ENCODE measurements at regions not wholly inside any gene's neighbourhood (a gene's known extent, or its start where the extent isn't known, plus 50 kb on each side); places are given as distances from the start of the nearest gene placed in this dataset.
A peak's percentile ranks its signal among the peaks of the same experiment; 100 is the strongest.

- peak in 1 of 2 donors; percentile 43 for DNase-seq (ENCODE audit: low read depth in 2 of 2)
Observed at GRCh38 chr7:130896051-130896881, 162.3 kb upstream of the KLF14 start.

GRCh38 chr7:130896898-130897514, 163.0 kb upstream of the KLF14 start:
- peak; percentile 83 to 93 for DNase-seq (ENCODE audit: low read depth in 2 of 2)

GRCh38 chr7:130897515-130898419, 163.8 kb upstream of the KLF14 start:
- no peak for DNase-seq (ENCODE audit: low read depth in 2 of 2)

GRCh38 chr7:130899071-130899560, 165.1 kb upstream of the KLF14 start:
- DNase-seq (ENCODE audit: low read depth in 2 of 2) = no peak

GRCh38 chr7:130899638-130900401, 165.8 kb upstream of the KLF14 start:
- no peak for DNase-seq (ENCODE audit: low read depth in 2 of 2)

- no peak for DNase-seq (ENCODE audit: low read depth in 2 of 2)
Observed at GRCh38 chr7:130900471-130901076, 166.6 kb upstream of the KLF14 start.

GRCh38 chr7:130901209-130901783, 167.3 kb upstream of the KLF14 start:
- peak; percentile 54 to 64 for DNase-seq (ENCODE audit: low read depth in 2 of 2)

GRCh38 chr7:130902755-130903357, 168.8 kb upstream of the KLF14 start:
- no peak for DNase-seq (ENCODE audit: low read depth in 2 of 2)

- DNase-seq (ENCODE audit: low read depth in 2 of 2) = peak; percentile 95 to 96
Observed at GRCh38 chr7:130903358-130903974, 169.5 kb upstream of the KLF14 start.

GRCh38 chr7:130904031-130904757, 170.2 kb upstream of the KLF14 start:
- DNase-seq (ENCODE audit: low read depth in 2 of 2) = peak; percentile 85 to 97

- DNase-seq (ENCODE audit: low read depth in 2 of 2) = no peak
Observed at GRCh38 chr7:130904792-130905191, 170.8 kb upstream of the KLF14 start.

GRCh38 chr7:130906575-130906974, 172.6 kb upstream of the KLF14 start:
- no peak for DNase-seq (ENCODE audit: low read depth in 2 of 2)

GRCh38 chr7:130907439-130907838, 173.4 kb upstream of the KLF14 start:
- DNase-seq (ENCODE audit: low read depth in 2 of 2) = no peak

- no peak for DNase-seq (ENCODE audit: low read depth in 2 of 2)
Observed at GRCh38 chr7:130908345-130909160, 174.5 kb upstream of the KLF14 start.

- DNase-seq (ENCODE audit: low read depth in 2 of 2) = peak in 1 of 2 donors; percentile 31
Observed at GRCh38 chr7:130909161-130909836, 175.3 kb upstream of the KLF14 start.

GRCh38 chr7:130909881-130910672, 176.1 kb upstream of the KLF14 start:
- peak; percentile 65 to 85 for DNase-seq (ENCODE audit: low read depth in 2 of 2)
